Ascending aorta (tissue), 2 donors: ENCODE measurements at regions not wholly inside any gene's neighbourhood (a gene's known extent, or its start where the extent isn't known, plus 50 kb on each side); places are given as distances from the start of the nearest gene placed in this dataset.

Source experiments
- DNase-seq, 2 donors: peaks; one replicate each; pipeline ENCODE4 v3.0.0-alpha.2; 2019; ENCODE audit warnings: low spot score in 2 of 2
- H3K27ac ChIP-seq, 2 donors: fragments of 200-600 bp; sonication (generic); one replicate each; pipeline ENCODE4 v1.5.1; 2016 to 2017; ENCODE audit warnings: mild to moderate bottlenecking in 1 of 2
- H3K27me3 ChIP-seq: fragments of 200-600 bp; sonication (generic); one replicate; pipeline ENCODE4 v1.5.1; 2017
- H3K36me3 ChIP-seq, 2 donors: fragments of 200-600 bp; sonication (generic); one replicate each; pipeline ENCODE4 v1.5.1; 2016
- H3K4me1 ChIP-seq, 2 donors: fragments of 200-600 bp; sonication (generic); one replicate each; pipeline ENCODE4 v1.5.1; 2016 to 2017; ENCODE audit warnings: mild to moderate bottlenecking in 1 of 2
- H3K4me3 ChIP-seq, 2 donors: fragments of 200-600 bp; sonication (generic); one replicate each; pipeline ENCODE4 v1.5.1; 2016 to 2017; ENCODE audit warnings: mild to moderate bottlenecking in 1 of 2
- H3K9me3 ChIP-seq, 2 donors: fragments of 200-600 bp; sonication (generic); one replicate each; pipeline ENCODE4 v1.5.1; 2016
- intact Hi-C: fragments of 100-400 bp; cut with DNase I; formaldehyde crosslinking; loops from one replicate; pipeline ENCODE4 v1.15.1; 2023
- TF ChIP-seq, protein P1 (sequence below), 3 experiments: fragments of 200-600 bp in 2 of 3; fragments of 450-650 bp in 1 of 3; sonication (generic) in 2 of 3; IDR thresholded peaks; one replicate each; pipeline ENCODE4 v1.5.1; 2016 to 2019; ENCODE audit warnings: antibody characterized with exemption in 3 of 3, mild to moderate bottlenecking in 1 of 3, moderate library complexity in 1 of 3

DNA sequence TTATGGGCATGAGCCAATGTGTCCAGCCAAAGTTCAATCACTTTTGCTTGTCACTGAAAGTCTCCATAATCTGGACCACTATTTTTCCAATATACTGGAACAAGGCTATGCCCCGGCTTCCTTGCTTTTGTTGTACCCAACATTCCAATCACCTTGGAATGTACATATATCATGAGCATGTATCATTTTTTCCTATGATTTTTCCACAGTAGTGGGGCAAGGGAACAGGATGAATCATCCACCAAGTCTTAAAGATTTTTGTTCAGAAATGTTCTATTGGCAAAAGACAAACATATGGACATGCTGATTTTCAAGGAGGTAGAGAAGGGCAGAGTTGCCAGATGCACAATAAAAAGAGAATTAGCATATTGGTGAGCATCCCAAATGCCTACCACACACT lies 548.1 kb upstream of the INTU start:
- intact Hi-C loops = no loop called here

GRCh38 chr4:127097061-127097460 lies 535.7 kb upstream of the INTU start:
- intact Hi-C loops = no loop called here

More for the DNA sequence above, 548.1 kb upstream of the INTU start:
- H3K4me1 ChIP-seq = no peaks in the 10 kb centered on the region
- no peak for DNase-seq
- no peak overlapping the region for H3K27ac ChIP-seq
- H3K9me3 ChIP-seq = no peaks in the 10 kb centered on the region
- H3K27me3 ChIP-seq = no peaks in the 10 kb centered on the region
- H3K4me3 ChIP-seq = no peak overlapping the region
- no peaks in the 10 kb centered on the region for H3K36me3 ChIP-seq
- TF ChIP-seq, protein P1, sequence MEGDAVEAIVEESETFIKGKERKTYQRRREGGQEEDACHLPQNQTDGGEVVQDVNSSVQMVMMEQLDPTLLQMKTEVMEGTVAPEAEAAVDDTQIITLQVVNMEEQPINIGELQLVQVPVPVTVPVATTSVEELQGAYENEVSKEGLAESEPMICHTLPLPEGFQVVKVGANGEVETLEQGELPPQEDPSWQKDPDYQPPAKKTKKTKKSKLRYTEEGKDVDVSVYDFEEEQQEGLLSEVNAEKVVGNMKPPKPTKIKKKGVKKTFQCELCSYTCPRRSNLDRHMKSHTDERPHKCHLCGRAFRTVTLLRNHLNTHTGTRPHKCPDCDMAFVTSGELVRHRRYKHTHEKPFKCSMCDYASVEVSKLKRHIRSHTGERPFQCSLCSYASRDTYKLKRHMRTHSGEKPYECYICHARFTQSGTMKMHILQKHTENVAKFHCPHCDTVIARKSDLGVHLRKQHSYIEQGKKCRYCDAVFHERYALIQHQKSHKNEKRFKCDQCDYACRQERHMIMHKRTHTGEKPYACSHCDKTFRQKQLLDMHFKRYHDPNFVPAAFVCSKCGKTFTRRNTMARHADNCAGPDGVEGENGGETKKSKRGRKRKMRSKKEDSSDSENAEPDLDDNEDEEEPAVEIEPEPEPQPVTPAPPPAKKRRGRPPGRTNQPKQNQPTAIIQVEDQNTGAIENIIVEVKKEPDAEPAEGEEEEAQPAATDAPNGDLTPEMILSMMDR (IDR thresholded peaks at IDR 0.05) = no peak

DNA sequence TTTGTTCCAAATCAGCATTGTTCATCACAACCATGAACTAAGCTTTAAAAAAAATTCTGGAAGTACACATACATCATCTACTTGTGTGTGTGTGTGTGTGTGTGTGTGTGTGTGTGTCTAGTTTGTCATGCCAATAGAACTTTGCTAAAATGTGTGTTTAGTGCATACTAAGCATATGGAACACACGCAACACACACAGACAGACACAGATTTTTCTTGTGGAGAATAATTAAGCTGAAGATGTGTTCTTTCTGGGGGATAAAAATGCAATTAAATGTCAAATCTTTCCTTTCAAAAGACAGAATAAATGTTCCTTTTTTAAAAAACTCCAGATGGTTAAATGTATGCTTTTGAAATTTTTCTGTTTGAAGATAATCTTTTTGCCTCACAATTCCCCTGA lies 530.4 kb upstream of the INTU start:
- Histone ChIP-seq H3K4me1 (no peaks in the 10 kb centered on the region), H3K9me3 (no peaks in the 10 kb centered on the region), H3K27me3 (no peaks in the 10 kb centered on the region), H3K27ac (no peak overlapping the region), H3K4me3 (no peak overlapping the region), H3K36me3 (no peaks in the 10 kb centered on the region)
- DNase-seq = no peak
- intact Hi-C loops = no loop called here
- TF ChIP-seq, protein P1 (IDR thresholded peaks at IDR 0.05) = no peak

More at GRCh38 chr4:127097061-127097460, 535.7 kb upstream of the INTU start:
- TF ChIP-seq, protein P1 (IDR thresholded peaks at IDR 0.05) = no peak
- Histone ChIP-seq H3K9me3 (no peaks in the 10 kb centered on the region), H3K4me3 (no peak overlapping the region), H3K4me1 (no peaks in the 10 kb centered on the region), H3K27me3 (no peaks in the 10 kb centered on the region), H3K36me3 (no peaks in the 10 kb centered on the region), H3K27ac (no peak overlapping the region)
- no peak for DNase-seq

GRCh38 chr4:127103681-127104115 lies 529.1 kb upstream of the INTU start:
- Histone ChIP-seq H3K27ac (no peak overlapping the region), H3K9me3 (no peaks in the 10 kb centered on the region), H3K4me1 (no peaks in the 10 kb centered on the region), H3K36me3 (no peaks in the 10 kb centered on the region), H3K4me3 (no peak overlapping the region), H3K27me3 (no peaks in the 10 kb centered on the region)
- no peak for DNase-seq
- intact Hi-C loops = no loop called here
- TF ChIP-seq, protein P1 (IDR thresholded peaks at IDR 0.05) = no peak

DNA sequence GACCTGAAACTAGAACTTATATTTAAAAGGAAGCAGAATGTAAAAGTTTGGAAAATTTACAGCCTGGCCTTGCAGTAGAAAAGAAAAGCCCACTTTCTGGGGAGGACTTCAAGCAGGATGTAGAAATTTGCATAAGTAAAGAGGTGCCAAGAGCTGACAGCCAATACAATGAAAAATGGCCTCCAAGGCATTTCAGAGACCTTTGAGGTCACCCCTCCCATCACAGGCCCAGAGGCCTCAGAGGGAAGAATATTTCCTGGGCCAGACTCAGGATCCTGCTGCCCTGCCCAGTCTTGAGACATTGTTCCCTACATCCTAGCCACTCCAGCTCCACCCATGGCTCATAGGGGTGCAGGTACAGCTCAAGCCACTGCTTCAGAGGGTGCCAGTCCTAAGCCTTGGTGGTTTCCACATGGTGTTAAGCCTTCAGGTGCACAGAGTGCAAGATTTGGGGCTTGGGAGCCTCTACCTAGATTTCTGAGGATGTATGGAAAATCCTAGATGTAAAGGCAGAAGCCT lies 518.9 kb upstream of the INTU start:
- TF ChIP-seq, protein P1 (IDR thresholded peaks at IDR 0.05) = no peak
- no peak overlapping the region for H3K4me3 ChIP-seq
- no peaks in the 10 kb centered on the region for H3K36me3 ChIP-seq
- no peaks in the 10 kb centered on the region for H3K4me1 ChIP-seq
- intact Hi-C loops = no loop called here
- H3K27ac ChIP-seq = no peak overlapping the region
- no peaks in the 10 kb centered on the region for H3K27me3 ChIP-seq
- H3K9me3 ChIP-seq = peaks cover 0 to 3% of the 10 kb centered on the region in 2 donors
- no peak for DNase-seq

GRCh38 chr4:127118681-127119080 lies 514.1 kb upstream of the INTU start:
- H3K36me3 ChIP-seq = no peaks in the 10 kb centered on the region
- no peaks in the 10 kb centered on the region for H3K4me1 ChIP-seq
- TF ChIP-seq, protein P1 (IDR thresholded peaks at IDR 0.05) = no peak
- H3K9me3 ChIP-seq = no peaks in the 10 kb centered on the region
- intact Hi-C loops = no loop called here
- DNase-seq = no peak
- H3K4me3 ChIP-seq = no peak overlapping the region
- H3K27ac ChIP-seq = no peak overlapping the region
- no peaks in the 10 kb centered on the region for H3K27me3 ChIP-seq
